SK-N-SH (cell line): ENCODE measurements at regions not wholly inside any gene's neighbourhood (a gene's known extent, or its start where the extent isn't known, plus 50 kb on each side); places are given as distances from the start of the nearest gene placed in this dataset.

Source experiments
- CTCF ChIA-PET: fragments of 300-600, 350-600 bp; formaldehyde crosslinking; extraction: SDS; loops from one replicate; lab custom pipeline; 2021; lab: Yijun Ruan, JAX
- POLR2A ChIA-PET: fragments of 350-600 bp; sonication (Branson Sonifier 250); formaldehyde crosslinking; extraction: SDS; loops from one replicate; lab custom pipeline; 2020; ENCODE audit warnings: antibody characterized with exemption, inconsistent platforms; lab: Yijun Ruan, JAX
- DNase-seq: peaks from one replicate; pipeline ENCODE4 v3.0.0; 2012
- H2AFZ ChIP-seq: fragments of 200-600 bp; sonication (generic); 2 replicates; pipeline ENCODE4 v1.8.1; 2016; ENCODE audit warnings: antibody characterized with exemption, mild to moderate bottlenecking, low read depth
- H3F3A ChIP-seq: fragments of 200-600 bp; sonication (generic); replicated peaks from 2 replicates; pipeline ENCODE3; 2016; ENCODE audit warnings: antibody characterized with exemption, mild to moderate bottlenecking; ENCODE audit not compliant: insufficient read depth
- H3K27ac ChIP-seq, 2 experiments: fragments of 200-500 bp in 1 of 2; fragments of 200-600 bp in 1 of 2; sonication (Bioruptor generic) in 1 of 2; sonication (generic), shearing (Covaris generic) in 1 of 2; 2 replicates each; pipeline versions ENCODE4 v1.5.1 to v1.6.1; 2014 to 2016; ENCODE audit warnings: low read depth in 2 of 2, inconsistent platforms in 1 of 2, low read length in 1 of 2, mild to moderate bottlenecking in 1 of 2, mixed read lengths in 1 of 2
- H3K27me3 ChIP-seq: fragments of 200-600 bp; sonication (generic), shearing (Covaris generic); 2 replicates; pipeline ENCODE4 v1.6.1; 2016; ENCODE audit warnings: mixed run types; ENCODE audit not compliant: insufficient read depth
- H3K36me3 ChIP-seq, 2 experiments: fragments of 200-500 bp in 1 of 2; fragments of 200-600 bp in 1 of 2; sonication (Bioruptor generic) in 1 of 2; sonication (generic) in 1 of 2; replicated peaks in 1 of 2; 2 replicates each; pipeline versions ENCODE3 to v1.5.1; 2014 to 2016; ENCODE audit warnings: low read length in 1 of 2, mild to moderate bottlenecking in 1 of 2; ENCODE audit not compliant: insufficient read depth in 2 of 2, control insufficient read depth in 1 of 2
- H3K4me1 ChIP-seq, 2 experiments: fragments of 200-500 bp in 1 of 2; fragments of 200-600 bp in 1 of 2; sonication (Bioruptor generic) in 1 of 2; sonication (generic), shearing (Covaris generic) in 1 of 2; 2 replicates each; pipeline versions ENCODE4 v1.5.1 to v1.6.1; 2014 to 2016; ENCODE audit warnings: low read depth in 1 of 2, low read length in 1 of 2, mixed run types in 1 of 2; ENCODE audit not compliant: insufficient read depth in 2 of 2, control insufficient read depth in 1 of 2
- H3K4me2 ChIP-seq: fragments of 200-600 bp; sonication (generic), shearing (Covaris generic); 2 replicates; pipeline ENCODE4 v1.6.1; 2017; ENCODE audit warnings: mixed run types
- H3K4me3 ChIP-seq, 2 experiments: fragments of 200-500 bp in 1 of 2; fragments of 200-600 bp in 1 of 2; sonication (Bioruptor generic) in 1 of 2; sonication (generic), shearing (Covaris generic) in 1 of 2; 2 replicates each; pipeline versions ENCODE4 v1.5.1 to v1.8.1; 2014 to 2016; ENCODE audit warnings: low read depth in 2 of 2, inconsistent platforms in 1 of 2, low read length in 1 of 2, mild to moderate bottlenecking in 1 of 2, mixed read lengths in 1 of 2, moderate library complexity in 1 of 2
- H3K79me2 ChIP-seq: fragments of 200-600 bp; sonication (generic); 2 replicates; pipeline ENCODE4 v1.8.1; 2017; ENCODE audit warnings: mild to moderate bottlenecking; ENCODE audit not compliant: insufficient read depth
- H3K9ac ChIP-seq: fragments of 200-600 bp; sonication (generic); 2 replicates; pipeline ENCODE4 v1.6.1; 2017; ENCODE audit warnings: mixed run types
- H3K9me2 ChIP-seq: fragments of 200-600 bp; sonication (generic); 2 replicates; pipeline ENCODE4 v1.6.1; 2017; ENCODE audit warnings: mixed run types
- H3K9me3 ChIP-seq: fragments of 200-600 bp; sonication (generic); 2 replicates; pipeline ENCODE4 v1.6.1; 2017; ENCODE audit warnings: mixed run types, mild to moderate bottlenecking, moderate library complexity
- H4K20me1 ChIP-seq: fragments of 200-600 bp; sonication (generic); 2 replicates; pipeline ENCODE4 v1.6.1; 2017; ENCODE audit warnings: mild to moderate bottlenecking, mixed run types; ENCODE audit not compliant: insufficient read depth
- CHD2 ChIP-seq: fragments of 150-350 bp; IDR thresholded peaks from 2 replicates; pipeline ENCODE4 v1.6.1; 2018; ENCODE audit warnings: low read length; ENCODE audit not compliant: partially characterized antibody
- CTCF ChIP-seq: fragments of 200-600 bp; sonication (generic); IDR thresholded peaks from 2 replicates; pipeline ENCODE4 v1.6.1; 2017; ENCODE audit warnings: antibody characterized with exemption, mild to moderate bottlenecking, moderate library complexity
- EP300 ChIP-seq, 2 experiments: IDR thresholded peaks; 2 replicates each; pipeline versions ENCODE4 v1.4.0 to v1.6.1; 2012; ENCODE audit warnings: borderline replicate concordance in 1 of 2, low read depth in 1 of 2, low read length in 1 of 2
- FOSL2 ChIP-seq: IDR thresholded peaks from 2 replicates; pipeline ENCODE4 v1.4.0; 2012; ENCODE audit warnings: low read depth, mild to moderate bottlenecking, moderate library complexity, borderline replicate concordance
- FOXJ3 ChIP-seq: sonication (generic); formaldehyde crosslinking; IDR thresholded peaks from 2 replicates; pipeline ENCODE4 v1.5.1; 2020; ENCODE audit warnings: mild to moderate bottlenecking, missing genetic modification reagents
- FOXM1 ChIP-seq: IDR thresholded peaks from 2 replicates; pipeline ENCODE4 v1.4.0; 2012; ENCODE audit warnings: low read depth, mild to moderate bottlenecking
- GABPA ChIP-seq: IDR thresholded peaks from 2 replicates; pipeline ENCODE4 v1.4.0; 2012; ENCODE audit warnings: low read depth, mild to moderate bottlenecking
- GATA2 ChIP-seq: sonication (generic); formaldehyde crosslinking; IDR thresholded peaks from 2 replicates; pipeline ENCODE4 v1.5.0; 2020; ENCODE audit warnings: mild to moderate bottlenecking, missing genetic modification reagents
- JUND ChIP-seq: IDR thresholded peaks from 2 replicates; pipeline ENCODE4 v1.4.0; 2012
- MXI1 ChIP-seq: IDR thresholded peaks from 2 replicates; pipeline ENCODE4 v1.6.1; 2012; ENCODE audit warnings: mild to moderate bottlenecking, low read depth, low read length, improper control_type of control experiment
- RAD21 ChIP-seq: IDR thresholded peaks from 2 replicates; pipeline ENCODE4 v1.6.1; 2012; ENCODE audit warnings: mild to moderate bottlenecking, low read length
- SIN3A ChIP-seq: IDR thresholded peaks from 2 replicates; pipeline ENCODE4 v1.6.1; 2012; ENCODE audit warnings: low read depth, mild to moderate bottlenecking, low read length, moderate library complexity, borderline replicate concordance
- SMC3 ChIP-seq: IDR thresholded peaks from 2 replicates; pipeline ENCODE4 v1.6.1; 2012; ENCODE audit warnings: low read depth, low read length, improper control_type of control experiment
- TEAD4 ChIP-seq: IDR thresholded peaks from 2 replicates; pipeline ENCODE4 v1.4.0; 2012; ENCODE audit warnings: mild to moderate bottlenecking, borderline replicate concordance; ENCODE audit not compliant: insufficient read depth
- WGBS: methylation state at CpG from one replicate; pipeline ENCODE4 v1.1.6; 2017; ENCODE audit warnings: low lambda C conversion rate; 5-methylcytosine and 5-hydroxymethylcytosine counted together
- TF ChIP-seq, protein P1 (sequence below): IDR thresholded peaks from 2 replicates; pipeline ENCODE4 v1.4.0; 2012; ENCODE audit warnings: low read depth
- TF ChIP-seq, protein P2 (sequence below): IDR thresholded peaks from 2 replicates; pipeline ENCODE4; 2012
- TF ChIP-seq, protein P3 (sequence below): fragments of 150-350 bp; IDR thresholded peaks from 2 replicates; pipeline ENCODE4 v1.6.1; 2017; ENCODE audit warnings: antibody characterized with exemption, low read length, low read depth, borderline replicate concordance
- TF ChIP-seq, protein P4 (sequence below): IDR thresholded peaks from 2 replicates; pipeline ENCODE4 v1.6.1; 2012; ENCODE audit warnings: mild to moderate bottlenecking, low read depth, low read length, moderate library complexity

- H3K79me2 ChIP-seq: no peaks in the 10 kb centered on the region
- 51% methylated on average over 2 of the region's 2 CpGs for WGBS
- H3F3A ChIP-seq: no peaks in the 10 kb centered on the region
- no peak overlapping the region for H2AFZ ChIP-seq
- H3K9me3 ChIP-seq: no peaks in the 10 kb centered on the region
- no peak overlapping the region for H3K4me3 ChIP-seq
- H4K20me1 ChIP-seq: no peaks in the 10 kb centered on the region
- no peaks in the 10 kb centered on the region for H3K9me2 ChIP-seq
- TF ChIP-seq, protein P1, sequence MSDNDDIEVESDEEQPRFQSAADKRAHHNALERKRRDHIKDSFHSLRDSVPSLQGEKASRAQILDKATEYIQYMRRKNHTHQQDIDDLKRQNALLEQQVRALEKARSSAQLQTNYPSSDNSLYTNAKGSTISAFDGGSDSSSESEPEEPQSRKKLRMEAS: no peak
- TF ChIP-seq GATA2 (CRISPR knock-in tag) (no peak), SMC3 (no peak), FOXM1 (no peak), CTCF (no peak), CHD2 (no peak), SIN3A (no peak), GABPA (no peak), TEAD4 (no peak), MXI1 (no peak), FOXJ3 (CRISPR knock-in tag) (no peak), EP300 (IDR thresholded peaks at IDR 0.05; ENCODE audit: borderline replicate concordance in 1 of 2, low read depth in 1 of 2, low read length in 1 of 2) (no peak), FOSL2 (no peak), RAD21 (no peak), JUND (no peak)
- TF ChIP-seq, protein P2, sequence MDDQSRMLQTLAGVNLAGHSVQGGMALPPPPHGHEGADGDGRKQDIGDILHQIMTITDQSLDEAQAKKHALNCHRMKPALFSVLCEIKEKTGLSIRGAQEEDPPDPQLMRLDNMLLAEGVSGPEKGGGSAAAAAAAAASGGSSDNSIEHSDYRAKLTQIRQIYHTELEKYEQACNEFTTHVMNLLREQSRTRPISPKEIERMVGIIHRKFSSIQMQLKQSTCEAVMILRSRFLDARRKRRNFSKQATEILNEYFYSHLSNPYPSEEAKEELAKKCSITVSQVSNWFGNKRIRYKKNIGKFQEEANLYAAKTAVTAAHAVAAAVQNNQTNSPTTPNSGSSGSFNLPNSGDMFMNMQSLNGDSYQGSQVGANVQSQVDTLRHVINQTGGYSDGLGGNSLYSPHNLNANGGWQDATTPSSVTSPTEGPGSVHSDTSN: no peak
- TF ChIP-seq, protein P3, sequence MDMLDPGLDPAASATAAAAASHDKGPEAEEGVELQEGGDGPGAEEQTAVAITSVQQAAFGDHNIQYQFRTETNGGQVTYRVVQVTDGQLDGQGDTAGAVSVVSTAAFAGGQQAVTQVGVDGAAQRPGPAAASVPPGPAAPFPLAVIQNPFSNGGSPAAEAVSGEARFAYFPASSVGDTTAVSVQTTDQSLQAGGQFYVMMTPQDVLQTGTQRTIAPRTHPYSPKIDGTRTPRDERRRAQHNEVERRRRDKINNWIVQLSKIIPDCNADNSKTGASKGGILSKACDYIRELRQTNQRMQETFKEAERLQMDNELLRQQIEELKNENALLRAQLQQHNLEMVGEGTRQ: no peak
- TF ChIP-seq, protein P4, sequence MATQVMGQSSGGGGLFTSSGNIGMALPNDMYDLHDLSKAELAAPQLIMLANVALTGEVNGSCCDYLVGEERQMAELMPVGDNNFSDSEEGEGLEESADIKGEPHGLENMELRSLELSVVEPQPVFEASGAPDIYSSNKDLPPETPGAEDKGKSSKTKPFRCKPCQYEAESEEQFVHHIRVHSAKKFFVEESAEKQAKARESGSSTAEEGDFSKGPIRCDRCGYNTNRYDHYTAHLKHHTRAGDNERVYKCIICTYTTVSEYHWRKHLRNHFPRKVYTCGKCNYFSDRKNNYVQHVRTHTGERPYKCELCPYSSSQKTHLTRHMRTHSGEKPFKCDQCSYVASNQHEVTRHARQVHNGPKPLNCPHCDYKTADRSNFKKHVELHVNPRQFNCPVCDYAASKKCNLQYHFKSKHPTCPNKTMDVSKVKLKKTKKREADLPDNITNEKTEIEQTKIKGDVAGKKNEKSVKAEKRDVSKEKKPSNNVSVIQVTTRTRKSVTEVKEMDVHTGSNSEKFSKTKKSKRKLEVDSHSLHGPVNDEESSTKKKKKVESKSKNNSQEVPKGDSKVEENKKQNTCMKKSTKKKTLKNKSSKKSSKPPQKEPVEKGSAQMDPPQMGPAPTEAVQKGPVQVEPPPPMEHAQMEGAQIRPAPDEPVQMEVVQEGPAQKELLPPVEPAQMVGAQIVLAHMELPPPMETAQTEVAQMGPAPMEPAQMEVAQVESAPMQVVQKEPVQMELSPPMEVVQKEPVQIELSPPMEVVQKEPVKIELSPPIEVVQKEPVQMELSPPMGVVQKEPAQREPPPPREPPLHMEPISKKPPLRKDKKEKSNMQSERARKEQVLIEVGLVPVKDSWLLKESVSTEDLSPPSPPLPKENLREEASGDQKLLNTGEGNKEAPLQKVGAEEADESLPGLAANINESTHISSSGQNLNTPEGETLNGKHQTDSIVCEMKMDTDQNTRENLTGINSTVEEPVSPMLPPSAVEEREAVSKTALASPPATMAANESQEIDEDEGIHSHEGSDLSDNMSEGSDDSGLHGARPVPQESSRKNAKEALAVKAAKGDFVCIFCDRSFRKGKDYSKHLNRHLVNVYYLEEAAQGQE: no peak
- peaks cover 0 to 3% of the 10 kb centered on the region in 2 experiments; a peak in 2 of 4 replicates for H3K4me1 ChIP-seq
- no peak for DNase-seq
- POLR2A ChIA-PET: no interaction called here
- no peak overlapping the region for H3K27ac ChIP-seq
- H3K9ac ChIP-seq: no peak overlapping the region
- H3K4me2 ChIP-seq: no peak overlapping the region
- H3K36me3 ChIP-seq: no peaks in the 10 kb centered on the region
- H3K27me3 ChIP-seq: no peaks in the 10 kb centered on the region
- CTCF ChIA-PET: no interaction called here
Observed at GRCh38 chr12:23093488-23093887, 468.5 kb downstream of the ETNK1 start.
